BE2C (cell line): ENCODE measurements at regions not wholly inside any gene's neighbourhood (a gene's known extent, or its start where the extent isn't known, plus 50 kb on each side); places are given as distances from the start of the nearest gene placed in this dataset.

Source experiments
- DNase-seq: peaks from one replicate; pipeline ENCODE4 v3.0.0-alpha.2; 2020
- H3K27me3 ChIP-seq: fragments of 250-450 bp; sonication (Bioruptor Pico); 2 replicates; pipeline ENCODE4 v1.5.1; 2020; ENCODE audit warnings: mild to moderate bottlenecking
- H3K36me3 ChIP-seq: fragments of 250-450 bp; sonication (Bioruptor Pico); 2 replicates; pipeline ENCODE4 v1.5.1; 2020; ENCODE audit warnings: mild to moderate bottlenecking
- H3K4me1 ChIP-seq: fragments of 250-450 bp; sonication (Bioruptor Pico); 2 replicates; pipeline ENCODE4 v1.5.1; 2020
- H3K4me3 ChIP-seq: 2 replicates; pipeline ENCODE4 v1.5.1; 2011; ENCODE audit warnings: low read depth, low read length
- H3K9me3 ChIP-seq: fragments of 250-450 bp; sonication (Bioruptor Pico); 2 replicates; pipeline ENCODE4 v1.5.1; 2020
- TF ChIP-seq, protein P1 (sequence below): IDR thresholded peaks from 2 replicates; pipeline ENCODE4 v1.5.1; 2012; ENCODE audit warnings: mild to moderate bottlenecking, low read depth, low read length

DNA sequence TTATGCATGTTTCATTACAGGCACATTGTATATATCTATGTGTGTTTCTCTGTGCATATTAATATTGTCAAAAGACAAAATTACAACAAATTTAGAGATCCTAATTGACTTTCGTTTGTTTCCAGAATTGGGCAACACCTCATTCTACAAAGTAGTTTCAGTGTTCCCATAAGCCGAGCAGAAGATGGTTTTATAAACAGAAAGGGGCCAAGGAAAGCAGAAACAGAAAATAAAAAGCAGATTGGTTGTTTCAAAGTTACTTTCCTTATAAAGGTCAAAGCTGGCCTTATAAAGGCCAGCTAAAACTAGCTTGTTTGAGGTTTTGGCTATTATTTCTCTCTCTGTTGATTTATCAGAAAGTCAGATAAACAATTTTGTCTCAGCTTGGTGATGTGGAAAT, 116.2 kb upstream of the FGGY start:
- no peak for DNase-seq
- no peaks in the 10 kb centered on the region for H3K9me3 ChIP-seq
- no peaks in the 10 kb centered on the region for H3K36me3 ChIP-seq
- no peaks in the 10 kb centered on the region for H3K27me3 ChIP-seq
- H3K4me3 ChIP-seq = no peak overlapping the region
- TF ChIP-seq, protein P1, sequence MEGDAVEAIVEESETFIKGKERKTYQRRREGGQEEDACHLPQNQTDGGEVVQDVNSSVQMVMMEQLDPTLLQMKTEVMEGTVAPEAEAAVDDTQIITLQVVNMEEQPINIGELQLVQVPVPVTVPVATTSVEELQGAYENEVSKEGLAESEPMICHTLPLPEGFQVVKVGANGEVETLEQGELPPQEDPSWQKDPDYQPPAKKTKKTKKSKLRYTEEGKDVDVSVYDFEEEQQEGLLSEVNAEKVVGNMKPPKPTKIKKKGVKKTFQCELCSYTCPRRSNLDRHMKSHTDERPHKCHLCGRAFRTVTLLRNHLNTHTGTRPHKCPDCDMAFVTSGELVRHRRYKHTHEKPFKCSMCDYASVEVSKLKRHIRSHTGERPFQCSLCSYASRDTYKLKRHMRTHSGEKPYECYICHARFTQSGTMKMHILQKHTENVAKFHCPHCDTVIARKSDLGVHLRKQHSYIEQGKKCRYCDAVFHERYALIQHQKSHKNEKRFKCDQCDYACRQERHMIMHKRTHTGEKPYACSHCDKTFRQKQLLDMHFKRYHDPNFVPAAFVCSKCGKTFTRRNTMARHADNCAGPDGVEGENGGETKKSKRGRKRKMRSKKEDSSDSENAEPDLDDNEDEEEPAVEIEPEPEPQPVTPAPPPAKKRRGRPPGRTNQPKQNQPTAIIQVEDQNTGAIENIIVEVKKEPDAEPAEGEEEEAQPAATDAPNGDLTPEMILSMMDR = no peak
- no peaks in the 10 kb centered on the region for H3K4me1 ChIP-seq

DNA sequence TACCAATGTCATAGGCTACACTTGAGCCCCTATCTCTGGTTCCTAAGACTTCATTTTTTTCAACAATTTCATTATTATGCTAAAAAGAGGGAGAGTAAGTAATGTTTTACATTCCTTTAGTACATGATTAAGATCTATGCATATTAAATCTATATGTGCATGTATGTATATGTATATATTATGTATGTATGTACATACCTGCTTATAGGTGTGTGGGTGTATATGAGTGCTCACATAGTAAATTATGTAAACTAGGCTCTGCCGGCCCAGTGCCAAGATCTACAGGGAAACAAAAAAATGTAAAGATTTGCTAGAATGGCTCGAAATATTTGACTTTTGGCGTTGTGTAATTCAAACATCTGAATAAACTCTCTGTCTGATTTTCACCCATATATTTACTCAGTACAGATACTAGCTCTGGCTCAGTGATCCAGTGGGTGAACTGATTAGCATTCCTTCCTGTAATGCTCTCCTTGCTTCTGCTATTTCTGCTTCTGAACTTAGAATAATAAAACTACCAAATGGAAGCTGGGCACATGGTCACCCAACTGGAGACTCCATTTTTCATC, 113.1 kb upstream of the FGGY start:
- H3K4me1 ChIP-seq = no peaks in the 10 kb centered on the region
- no peaks in the 10 kb centered on the region for H3K27me3 ChIP-seq
- TF ChIP-seq, protein P1 = no peak
- H3K36me3 ChIP-seq = no peaks in the 10 kb centered on the region
- no peaks in the 10 kb centered on the region for H3K9me3 ChIP-seq
- no peak for DNase-seq
- no peak overlapping the region for H3K4me3 ChIP-seq

DNA sequence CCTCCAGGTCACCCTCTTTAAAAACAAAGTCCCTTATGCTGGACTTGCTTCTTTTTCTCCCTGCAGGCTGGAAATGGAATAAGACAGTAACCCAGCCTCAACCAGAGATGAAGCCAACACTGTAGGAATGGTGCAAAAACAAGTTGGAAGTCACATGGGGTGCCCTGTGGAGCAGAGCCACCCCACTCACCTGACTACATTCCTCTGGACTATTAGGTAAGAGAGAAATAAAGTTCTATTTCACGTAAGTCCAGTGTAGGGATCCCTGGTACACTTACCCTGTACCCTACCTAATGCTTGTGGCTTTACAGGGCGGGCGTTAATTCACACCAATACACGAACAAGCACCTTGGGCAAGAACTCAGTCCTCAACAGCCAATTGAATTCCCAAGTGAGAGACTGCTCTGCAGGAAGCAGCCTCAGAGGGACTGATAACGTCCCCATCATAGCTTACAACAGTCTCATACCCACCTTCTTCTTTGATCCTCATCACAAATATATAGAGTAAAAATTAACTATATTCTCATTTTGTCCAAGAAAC, 112.5 kb upstream of the FGGY start:
- H3K4me1 ChIP-seq = no peaks in the 10 kb centered on the region
- H3K4me3 ChIP-seq = no peak overlapping the region
- H3K27me3 ChIP-seq = no peaks in the 10 kb centered on the region
- no peak for DNase-seq
- H3K36me3 ChIP-seq = no peaks in the 10 kb centered on the region
- H3K9me3 ChIP-seq = no peaks in the 10 kb centered on the region
- TF ChIP-seq, protein P1 = no peak

DNA sequence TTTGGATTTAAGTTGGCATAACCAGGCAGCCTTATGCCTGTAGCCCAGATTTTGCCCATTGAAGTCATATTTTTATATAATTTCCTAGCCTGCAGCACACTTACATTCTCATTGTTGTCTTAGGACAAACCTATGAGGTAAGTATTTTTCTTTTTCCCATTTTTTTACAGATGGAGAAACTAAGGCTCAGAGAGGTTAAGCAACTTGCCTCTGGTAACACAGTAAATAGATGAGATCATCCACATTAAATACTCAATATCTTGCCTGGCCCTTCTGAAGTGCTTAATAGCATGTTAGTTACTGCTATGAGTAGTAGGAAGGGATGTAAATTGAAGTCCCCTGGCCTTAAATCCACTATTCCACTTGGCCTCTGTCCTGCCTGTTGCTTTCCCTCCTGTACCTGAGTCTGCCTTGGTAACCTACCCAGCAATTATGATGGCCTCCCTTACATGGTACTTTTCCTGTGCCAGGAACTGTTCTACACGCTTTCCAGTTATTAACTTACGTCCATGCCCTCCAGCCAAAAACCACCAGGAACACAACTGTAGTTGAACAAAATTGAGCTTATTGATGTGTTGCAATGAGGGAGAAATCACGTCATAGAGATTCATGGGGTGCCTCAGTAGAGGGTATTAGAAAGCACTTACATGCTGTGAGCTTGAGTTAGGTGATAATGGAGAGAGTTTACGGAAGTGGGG, 111.6 kb upstream of the FGGY start:
- TF ChIP-seq, protein P1 = no peak
- Histone ChIP-seq H3K4me3 (no peak overlapping the region), H3K27me3 (no peaks in the 10 kb centered on the region), H3K4me1 (no peaks in the 10 kb centered on the region), H3K36me3 (no peaks in the 10 kb centered on the region), H3K9me3 (no peaks in the 10 kb centered on the region)
- DNase-seq = no peak

DNA sequence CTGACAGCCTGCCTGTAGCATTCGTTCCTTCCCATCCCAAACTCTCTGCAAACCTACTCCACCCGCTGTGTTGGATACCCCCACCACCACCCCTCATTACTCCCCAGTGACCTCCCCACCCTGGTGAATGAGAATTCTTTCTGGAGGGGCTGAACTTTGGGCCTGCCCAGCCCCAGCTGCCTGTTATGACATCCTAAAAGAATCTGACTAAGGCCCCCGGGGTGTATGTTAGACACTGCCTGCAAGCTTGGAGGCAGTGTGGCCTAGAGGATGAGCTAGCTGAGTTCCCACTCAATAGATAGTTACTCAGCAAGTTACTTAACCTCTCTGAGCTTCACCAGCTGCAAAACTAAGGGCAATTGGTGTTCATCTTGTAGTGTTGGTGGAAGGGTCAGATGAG, 110.2 kb upstream of the FGGY start:
- no peak overlapping the region for H3K4me3 ChIP-seq
- H3K36me3 ChIP-seq = no peaks in the 10 kb centered on the region
- DNase-seq = no peak
- no peaks in the 10 kb centered on the region for H3K4me1 ChIP-seq
- TF ChIP-seq, protein P1 = no peak
- H3K27me3 ChIP-seq = no peaks in the 10 kb centered on the region
- no peaks in the 10 kb centered on the region for H3K9me3 ChIP-seq

DNA sequence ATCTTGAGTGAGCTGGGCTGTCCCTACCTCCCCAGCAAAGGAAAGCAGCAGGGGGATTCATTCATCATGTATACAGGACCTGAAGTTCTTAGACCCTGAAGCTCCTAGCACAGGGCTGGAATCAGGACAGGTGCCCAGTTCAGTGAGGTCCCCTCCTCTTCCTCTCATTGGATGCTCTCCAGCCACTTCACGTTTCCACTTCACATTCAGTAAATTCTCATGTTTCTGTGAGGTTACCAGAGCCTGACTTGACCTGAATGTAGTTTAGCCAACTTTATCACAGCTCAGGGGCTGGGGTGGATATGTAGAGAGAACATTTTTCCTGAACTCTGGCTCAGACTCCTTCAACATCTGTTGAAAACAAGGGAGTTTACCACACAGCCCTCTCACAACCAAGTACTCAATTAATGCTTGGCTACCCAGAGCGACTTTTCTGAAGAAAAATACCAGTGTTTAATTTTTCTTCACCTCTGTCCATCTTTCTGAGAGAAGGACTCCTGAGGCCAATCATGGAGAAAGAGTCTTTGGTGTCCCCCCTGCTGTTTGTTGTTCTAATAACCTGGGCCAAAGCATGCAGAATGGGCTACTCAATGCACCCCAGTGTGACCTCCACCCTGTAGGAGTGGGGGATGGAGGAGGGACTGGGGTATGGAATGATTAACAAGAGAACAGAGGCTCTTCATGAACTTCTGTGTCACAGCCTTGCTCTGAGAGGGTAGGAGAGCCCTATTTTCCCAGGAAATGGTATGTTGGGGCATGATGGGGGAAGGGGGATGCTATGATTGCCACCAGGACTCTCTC, 108.3 kb upstream of the FGGY start:
- DNase-seq = no peak
- Histone ChIP-seq H3K4me1 (no peaks in the 10 kb centered on the region), H3K4me3 (no peak overlapping the region), H3K36me3 (no peaks in the 10 kb centered on the region), H3K9me3 (no peaks in the 10 kb centered on the region), H3K27me3 (no peaks in the 10 kb centered on the region)
- TF ChIP-seq, protein P1 = no peak
